CD14-positive monocyte (primary cell): ENCODE measurements at regions not wholly inside any gene's neighbourhood (a gene's known extent, or its start where the extent isn't known, plus 50 kb on each side); places are given as distances from the start of the nearest gene placed in this dataset.

Experiments
- DNase-seq, 3 donors: peaks; one replicate each; pipeline ENCODE4 v3.0.0-alpha.2; 2011 to 2022
- H2AFZ ChIP-seq: 2 replicates; pipeline ENCODE4 v1.6.0; 2012; ENCODE audit warnings: mild to moderate bottlenecking, low read depth, low read length, inconsistent platforms; ENCODE audit not compliant: insufficient read depth, poor library complexity, severe bottlenecking
- H3K27ac ChIP-seq, 2 donors: 1 replicate in 1 of 2; 2 replicates in 1 of 2; pipeline ENCODE4 v1.5.1; 2012 to 2013; ENCODE audit warnings: low read length in 2 of 2, control low read depth in 1 of 2, inconsistent platforms in 1 of 2, low read depth in 1 of 2, mild to moderate bottlenecking in 1 of 2
- H3K27me3 ChIP-seq, 2 donors: one replicate each; pipeline versions ENCODE4 v1.6.0 to v1.6.1; 2011 to 2013; ENCODE audit warnings: low read length in 2 of 2; ENCODE audit not compliant: control insufficient read depth in 2 of 2, insufficient read depth in 2 of 2
- H3K36me3 ChIP-seq, 2 donors: replicated peaks in 1 of 2; 1 replicate in 1 of 2; 2 replicates in 1 of 2; pipeline versions ENCODE4 v1.5.1 to v1.6.1; 2012 to 2013; ENCODE audit warnings: low read length in 2 of 2, control low read depth in 1 of 2, inconsistent platforms in 1 of 2, mild to moderate bottlenecking in 1 of 2; ENCODE audit not compliant: insufficient read depth in 2 of 2, control insufficient read depth in 1 of 2
- H3K4me1 ChIP-seq, 2 donors: 1 replicate in 1 of 2; 2 replicates in 1 of 2; pipeline versions ENCODE4 v1.5.1 to v1.6.1; 2012 to 2013; ENCODE audit warnings: low read length in 2 of 2, control low read depth in 1 of 2, inconsistent platforms in 1 of 2, mild to moderate bottlenecking in 1 of 2, moderate library complexity in 1 of 2; ENCODE audit not compliant: insufficient read depth in 2 of 2, control insufficient read depth in 1 of 2
- H3K4me2 ChIP-seq: replicated peaks from 2 replicates; pipeline ENCODE3; 2012; ENCODE audit warnings: low read length, moderate library complexity, mild to moderate bottlenecking; ENCODE audit not compliant: poor library complexity, severe bottlenecking; ENCODE audit errors: extremely low read depth
- H3K4me3 ChIP-seq, 3 experiments: fragments of 200-600 bp in 1 of 3; sonication (generic) in 1 of 3; replicated peaks in 1 of 3; 1 replicate in 2 of 3; 2 replicates in 1 of 3; pipeline ENCODE4 v1.5.1; 2011 to 2013; ENCODE audit warnings: low read length in 3 of 3, mild to moderate bottlenecking in 3 of 3, control low read depth in 2 of 3, low read depth in 2 of 3, inconsistent platforms in 1 of 3, moderate library complexity in 1 of 3
- H3K79me2 ChIP-seq: 2 replicates; pipeline ENCODE4 v1.6.0; 2012; ENCODE audit warnings: mild to moderate bottlenecking, control low read depth, inconsistent platforms, low read length, moderate library complexity; ENCODE audit not compliant: insufficient read depth
- H3K9ac ChIP-seq: 2 replicates; pipeline ENCODE4 v1.6.0; 2017; ENCODE audit warnings: low read length, mild to moderate bottlenecking; ENCODE audit not compliant: insufficient read depth, poor library complexity, severe bottlenecking
- H3K9me3 ChIP-seq, 2 donors: replicated peaks in 1 of 2; 1 replicate in 1 of 2; 2 replicates in 1 of 2; pipeline versions ENCODE4 v1.5.1 to v1.6.1; 2012 to 2013; ENCODE audit warnings: low read length in 2 of 2, control low read depth in 1 of 2; ENCODE audit not compliant: control insufficient read depth in 1 of 2, insufficient read depth in 1 of 2
- H4K20me1 ChIP-seq: 2 replicates; pipeline ENCODE4 v1.6.0; 2012; ENCODE audit warnings: mild to moderate bottlenecking, low read length, control low read depth, moderate library complexity; ENCODE audit not compliant: insufficient read depth
- H3K27ac Mint-ChIP-seq, 7 donors: one replicate each; pipeline ENCODE4 v1.8.0; 2020; ENCODE audit warnings: mild to moderate bottlenecking in 7 of 7, mixed read lengths in 7 of 7, moderate library complexity in 6 of 7, inconsistent platforms in 2 of 7
- H3K27me3 Mint-ChIP-seq, 3 donors: one replicate each; pipeline ENCODE4 v1.8.0; 2021 to 2022; ENCODE audit warnings: low read depth in 3 of 3, mild to moderate bottlenecking in 3 of 3, mixed read lengths in 3 of 3, moderate library complexity in 3 of 3, inconsistent platforms in 1 of 3
- H3K36me3 Mint-ChIP-seq, 2 donors: one replicate each; pipeline ENCODE4 v1.8.0; 2020; ENCODE audit warnings: mixed read lengths in 2 of 2, inconsistent platforms in 1 of 2, mild to moderate bottlenecking in 1 of 2
- H3K4me1 Mint-ChIP-seq: one replicate; pipeline ENCODE4 v1.8.0; 2020; ENCODE audit warnings: mild to moderate bottlenecking, mixed read lengths
- H3K4me3 Mint-ChIP-seq, 2 donors: one replicate each; pipeline ENCODE4 v1.8.0; 2020; ENCODE audit warnings: mild to moderate bottlenecking in 2 of 2, mixed read lengths in 2 of 2, moderate library complexity in 1 of 2
- H3K9me3 Mint-ChIP-seq, 7 donors: one replicate each; pipeline ENCODE4 v1.8.0; 2020 to 2022; ENCODE audit warnings: mixed read lengths in 7 of 7, mild to moderate bottlenecking in 6 of 7, moderate library complexity in 6 of 7, inconsistent platforms in 2 of 7
- CTCF ChIP-seq: fragments of 200-600 bp; IDR thresholded peaks from one replicate; pipeline ENCODE4 v1.8.0; 2022; ENCODE audit warnings: antibody characterized with exemption, mild to moderate bottlenecking
- WGBS: methylation state at CpG from one replicate; pipeline ENCODE4 v1.1.5; 2013; ENCODE audit warnings: missing lambda C conversion rate; ENCODE audit not compliant: insufficient coverage; 5-methylcytosine and 5-hydroxymethylcytosine counted together
- intact Hi-C, 2 donors: fragments of 100-400 bp; cut with micrococcal nuclease; formaldehyde crosslinking; loops; one replicate each; pipeline versions ENCODE4 v1.15.0 to v1.15.1; 2023

- no peak overlapping the region for H2AFZ ChIP-seq
Measured at GRCh38 chr10:10818082-10818481, 199.6 kb upstream of the CELF2 start.

GRCh38 chr10:10819206-10819856 lies 198.3 kb upstream of the CELF2 start:
- H3K4me2 ChIP-seq: no peak overlapping the region
- H3K36me3 Mint-ChIP-seq: no peaks in the 10 kb centered on the region
- no peak overlapping the region for H3K9ac ChIP-seq
- no peak overlapping the region for H3K4me3 ChIP-seq
- no peaks in the 10 kb centered on the region for H3K36me3 ChIP-seq
- peaks cover 0 to 5% (median 2%) of the 10 kb centered on the region in 3 donors for H3K27me3 Mint-ChIP-seq
- 32% methylated on average over 7 of the region's 7 CpGs for WGBS
- intact Hi-C loops: no loop called here
- H2AFZ ChIP-seq: no peak overlapping the region
- no peak overlapping the region for H3K27ac ChIP-seq
- no peaks in the 10 kb centered on the region for H3K27me3 ChIP-seq
- peaks cover 0 to 9% of the 10 kb centered on the region in 2 donors for H3K9me3 ChIP-seq
- peaks cover 1 to 22% (median 15%) of the 10 kb centered on the region in 7 donors for H3K9me3 Mint-ChIP-seq
- H3K27ac Mint-ChIP-seq: no peak overlapping the region
- H3K4me1 ChIP-seq: no peaks in the 10 kb centered on the region
- no peaks in the 10 kb centered on the region for H3K79me2 ChIP-seq
- TF ChIP-seq CTCF: no peak
- no peak overlapping the region for H3K4me3 Mint-ChIP-seq
- H4K20me1 ChIP-seq: no peaks in the 10 kb centered on the region
- peaks cover 6% of the 10 kb centered on the region for H3K4me1 Mint-ChIP-seq
- no peak for DNase-seq

More at GRCh38 chr10:10818082-10818481, 199.6 kb upstream of the CELF2 start:
- H3K36me3 Mint-ChIP-seq: no peaks in the 10 kb centered on the region
- no peak for TF ChIP-seq CTCF
- peaks cover 0 to 7% (median 0%) of the 10 kb centered on the region in 3 donors for H3K27me3 Mint-ChIP-seq
- Histone ChIP-seq H3K4me3 (no peak overlapping the region), H3K4me2 (no peak overlapping the region), H4K20me1 (no peaks in the 10 kb centered on the region), H3K36me3 (no peaks in the 10 kb centered on the region), H3K4me1 (no peaks in the 10 kb centered on the region), H3K9me3 (peaks cover 0 to 9% of the 10 kb centered on the region in 2 donors), H3K9ac (no peak overlapping the region), H3K27me3 (no peaks in the 10 kb centered on the region), H3K79me2 (no peaks in the 10 kb centered on the region), H3K27ac (no peak overlapping the region)
- intact Hi-C loops: no loop called here
- 100% methylated on average over 1 of the region's 2 CpGs for WGBS
- H3K27ac Mint-ChIP-seq: no peak overlapping the region
- peaks cover 6% of the 10 kb centered on the region for H3K4me1 Mint-ChIP-seq
- DNase-seq: no peak
- H3K9me3 Mint-ChIP-seq: peaks cover 2 to 23% (median 17%) of the 10 kb centered on the region in 7 donors
- H3K4me3 Mint-ChIP-seq: no peak overlapping the region
